OCI-LY1 (cell line): ENCODE measurements at regions not wholly inside any gene's neighbourhood (a gene's known extent, or its start where the extent isn't known, plus 50 kb on each side); places are given as distances from the start of the nearest gene placed in this dataset.

Experiments used
- CTCF ChIP-seq: fragments of 200-600 bp; sonication (generic), shearing (Covaris generic); IDR thresholded peaks from 2 replicates; pipeline ENCODE4 v1.5.1; 2017; ENCODE audit warnings: mild to moderate bottlenecking, antibody characterized with exemption, low read length, moderate library complexity, mixed read lengths
- EZH2 ChIP-seq: fragments of 200-600 bp; sonication (generic), shearing (Covaris generic); IDR thresholded peaks from 2 replicates; pipeline ENCODE4 v1.8.0; 2017; ENCODE audit warnings: borderline replicate concordance, mixed run types, mild to moderate bottlenecking, antibody characterized with exemption, low read length, moderate library complexity, mixed read lengths

- TF ChIP-seq CTCF (no peak), EZH2 (no peak)
Measured at GRCh38 chr7:47221826-47222225, 360.1 kb downstream of the TNS3 start.
